Neural cell (in vitro differentiated cells): ENCODE measurements at regions not wholly inside any gene's neighbourhood (a gene's known extent, or its start where the extent isn't known, plus 50 kb on each side); places are given as distances from the start of the nearest gene placed in this dataset.

Experiments used
- H2AFZ ChIP-seq: fragments of 200-600, 300-800 bp; sonication (generic), shearing (Covaris generic); 2 replicates; pipeline ENCODE4 v1.6.0; 2014; ENCODE audit warnings: low read depth, mild to moderate bottlenecking, antibody characterized with exemption, low read length, moderate library complexity
- H3F3A ChIP-seq: fragments of 200-600 bp; shearing (Covaris generic); 2 replicates; pipeline ENCODE4 v1.6.1; 2016; ENCODE audit warnings: mild to moderate bottlenecking, moderate library complexity, mixed read lengths, antibody characterized with exemption, low read length; ENCODE audit not compliant: insufficient read depth, poor library complexity, severe bottlenecking
- H3K27ac ChIP-seq: fragments of 200-600, 300-800 bp; sonication (generic), shearing (Covaris generic); 2 replicates; pipeline ENCODE4 v1.5.1; 2014; ENCODE audit warnings: mild to moderate bottlenecking, low read length, moderate library complexity
- H3K27me3 ChIP-seq: fragments of 300-800, 200-600 bp; sonication (generic), shearing (Covaris generic); 2 replicates; pipeline ENCODE4 v1.6.0; 2014; ENCODE audit warnings: mild to moderate bottlenecking, low read depth, low read length, moderate library complexity; ENCODE audit not compliant: insufficient read depth
- H3K36me3 ChIP-seq: fragments of 300-800, 200-600 bp; sonication (generic), shearing (Covaris generic); 2 replicates; pipeline ENCODE4 v1.5.1; 2014; ENCODE audit warnings: mild to moderate bottlenecking, antibody characterized with exemption, low read length, moderate library complexity; ENCODE audit not compliant: insufficient read depth
- H3K4me2 ChIP-seq: fragments of 300-800, 200-600 bp; sonication (generic), shearing (Covaris generic); 2 replicates; pipeline ENCODE4 v1.6.0; 2014; ENCODE audit warnings: mild to moderate bottlenecking, low read length
- H3K4me3 ChIP-seq: fragments of 300-800, 200-600 bp; sonication (generic), shearing (Covaris generic); 2 replicates; pipeline ENCODE4 v1.5.1; 2014; ENCODE audit warnings: mild to moderate bottlenecking, low read length, moderate library complexity
- H3K79me2 ChIP-seq: fragments of 200-600 bp; shearing (Covaris generic); replicated peaks from 2 replicates; pipeline ENCODE4 v1.6.0; 2014; ENCODE audit warnings: mild to moderate bottlenecking, low read length, moderate library complexity; ENCODE audit not compliant: insufficient read depth
- H3K9ac ChIP-seq: fragments of 300-800, 200-600 bp; sonication (generic), shearing (Covaris generic); 2 replicates; pipeline ENCODE4 v1.6.1; 2016; ENCODE audit warnings: mild to moderate bottlenecking, low read length, mixed read lengths
- H3K9me2 ChIP-seq: fragments of 200-600 bp; shearing (Covaris generic); 2 replicates; pipeline ENCODE4 v1.6.1; 2016; ENCODE audit warnings: mild to moderate bottlenecking, low read length, mixed read lengths; ENCODE audit not compliant: insufficient read depth
- H3K9me3 ChIP-seq: fragments of 200-600, 300-800 bp; sonication (generic), shearing (Covaris generic); 2 replicates; pipeline ENCODE4 v1.6.1; 2016; ENCODE audit warnings: mild to moderate bottlenecking, mixed run types, low read length, moderate library complexity, mixed read lengths
- H4K20me1 ChIP-seq: fragments of 200-600 bp; shearing (Covaris generic); 2 replicates; pipeline ENCODE4 v1.6.1; 2016; ENCODE audit warnings: mild to moderate bottlenecking, mixed run types; ENCODE audit not compliant: insufficient read depth
- EP300 ChIP-seq: fragments of 450-650 bp; conservative IDR thresholded peaks from 2 replicates; pipeline ENCODE4 v1.6.1; 2014; ENCODE audit warnings: antibody characterized with exemption, mild to moderate bottlenecking, moderate library complexity; ENCODE audit not compliant: poor library complexity, severe bottlenecking
- EZH2 ChIP-seq: fragments of 200-600, 300-800 bp; shearing (Covaris generic), sonication (generic); IDR thresholded peaks from 2 replicates; pipeline ENCODE4 v1.6.1; 2014; ENCODE audit warnings: antibody characterized with exemption, low read length, borderline replicate concordance, mild to moderate bottlenecking; ENCODE audit not compliant: insufficient read depth, poor library complexity, severe bottlenecking
- MXI1 ChIP-seq: fragments of 450-650 bp; conservative IDR thresholded peaks from 2 replicates; pipeline ENCODE4 v1.6.1; 2014; ENCODE audit warnings: antibody characterized with exemption, mild to moderate bottlenecking; ENCODE audit not compliant: poor library complexity, severe bottlenecking
- POLR2AphosphoS5 ChIP-seq: IDR thresholded peaks from 2 replicates; pipeline ENCODE4 v1.6.1; 2012
- RAD21 ChIP-seq: fragments of 450-650 bp; conservative IDR thresholded peaks from 2 replicates; pipeline ENCODE4 v1.6.1; 2014; ENCODE audit warnings: antibody characterized with exemption, mild to moderate bottlenecking, moderate library complexity
- SMC3 ChIP-seq: fragments of 450-650 bp; conservative IDR thresholded peaks from 2 replicates; pipeline ENCODE4 v1.6.1; 2014; ENCODE audit warnings: antibody characterized with exemption, mild to moderate bottlenecking, moderate library complexity; ENCODE audit not compliant: poor library complexity
- TAF1 ChIP-seq: IDR thresholded peaks from 2 replicates; pipeline ENCODE4 v1.6.1; 2012; ENCODE audit warnings: low read depth
- TF ChIP-seq, protein P1 (sequence below): fragments of 450-650 bp; IDR thresholded peaks from 2 replicates; pipeline ENCODE4 v1.5.1; 2014; ENCODE audit warnings: antibody characterized with exemption, mild to moderate bottlenecking, moderate library complexity; ENCODE audit not compliant: poor library complexity, severe bottlenecking
- TF ChIP-seq, protein P2 (sequence below): IDR thresholded peaks from 2 replicates; pipeline ENCODE4 v1.6.1; 2012; ENCODE audit warnings: borderline replicate concordance

- no peaks in the 10 kb centered on the region for H3F3A ChIP-seq
- H3K79me2 ChIP-seq = no peaks in the 10 kb centered on the region
- H4K20me1 ChIP-seq = no peaks in the 10 kb centered on the region
- no peak overlapping the region for H2AFZ ChIP-seq
- H3K9me2 ChIP-seq = no peaks in the 10 kb centered on the region
- H3K4me3 ChIP-seq = no peak overlapping the region
- TF ChIP-seq EP300 = no peak
- TF ChIP-seq SMC3 = no peak
- TF ChIP-seq TAF1 = no peak
- TF ChIP-seq POLR2AphosphoS5 = no peak
- TF ChIP-seq MXI1 = no peak
- TF ChIP-seq EZH2 = no peak
- no peak for TF ChIP-seq RAD21
- TF ChIP-seq, protein P1, sequence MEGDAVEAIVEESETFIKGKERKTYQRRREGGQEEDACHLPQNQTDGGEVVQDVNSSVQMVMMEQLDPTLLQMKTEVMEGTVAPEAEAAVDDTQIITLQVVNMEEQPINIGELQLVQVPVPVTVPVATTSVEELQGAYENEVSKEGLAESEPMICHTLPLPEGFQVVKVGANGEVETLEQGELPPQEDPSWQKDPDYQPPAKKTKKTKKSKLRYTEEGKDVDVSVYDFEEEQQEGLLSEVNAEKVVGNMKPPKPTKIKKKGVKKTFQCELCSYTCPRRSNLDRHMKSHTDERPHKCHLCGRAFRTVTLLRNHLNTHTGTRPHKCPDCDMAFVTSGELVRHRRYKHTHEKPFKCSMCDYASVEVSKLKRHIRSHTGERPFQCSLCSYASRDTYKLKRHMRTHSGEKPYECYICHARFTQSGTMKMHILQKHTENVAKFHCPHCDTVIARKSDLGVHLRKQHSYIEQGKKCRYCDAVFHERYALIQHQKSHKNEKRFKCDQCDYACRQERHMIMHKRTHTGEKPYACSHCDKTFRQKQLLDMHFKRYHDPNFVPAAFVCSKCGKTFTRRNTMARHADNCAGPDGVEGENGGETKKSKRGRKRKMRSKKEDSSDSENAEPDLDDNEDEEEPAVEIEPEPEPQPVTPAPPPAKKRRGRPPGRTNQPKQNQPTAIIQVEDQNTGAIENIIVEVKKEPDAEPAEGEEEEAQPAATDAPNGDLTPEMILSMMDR = no peak
- TF ChIP-seq, protein P2, sequence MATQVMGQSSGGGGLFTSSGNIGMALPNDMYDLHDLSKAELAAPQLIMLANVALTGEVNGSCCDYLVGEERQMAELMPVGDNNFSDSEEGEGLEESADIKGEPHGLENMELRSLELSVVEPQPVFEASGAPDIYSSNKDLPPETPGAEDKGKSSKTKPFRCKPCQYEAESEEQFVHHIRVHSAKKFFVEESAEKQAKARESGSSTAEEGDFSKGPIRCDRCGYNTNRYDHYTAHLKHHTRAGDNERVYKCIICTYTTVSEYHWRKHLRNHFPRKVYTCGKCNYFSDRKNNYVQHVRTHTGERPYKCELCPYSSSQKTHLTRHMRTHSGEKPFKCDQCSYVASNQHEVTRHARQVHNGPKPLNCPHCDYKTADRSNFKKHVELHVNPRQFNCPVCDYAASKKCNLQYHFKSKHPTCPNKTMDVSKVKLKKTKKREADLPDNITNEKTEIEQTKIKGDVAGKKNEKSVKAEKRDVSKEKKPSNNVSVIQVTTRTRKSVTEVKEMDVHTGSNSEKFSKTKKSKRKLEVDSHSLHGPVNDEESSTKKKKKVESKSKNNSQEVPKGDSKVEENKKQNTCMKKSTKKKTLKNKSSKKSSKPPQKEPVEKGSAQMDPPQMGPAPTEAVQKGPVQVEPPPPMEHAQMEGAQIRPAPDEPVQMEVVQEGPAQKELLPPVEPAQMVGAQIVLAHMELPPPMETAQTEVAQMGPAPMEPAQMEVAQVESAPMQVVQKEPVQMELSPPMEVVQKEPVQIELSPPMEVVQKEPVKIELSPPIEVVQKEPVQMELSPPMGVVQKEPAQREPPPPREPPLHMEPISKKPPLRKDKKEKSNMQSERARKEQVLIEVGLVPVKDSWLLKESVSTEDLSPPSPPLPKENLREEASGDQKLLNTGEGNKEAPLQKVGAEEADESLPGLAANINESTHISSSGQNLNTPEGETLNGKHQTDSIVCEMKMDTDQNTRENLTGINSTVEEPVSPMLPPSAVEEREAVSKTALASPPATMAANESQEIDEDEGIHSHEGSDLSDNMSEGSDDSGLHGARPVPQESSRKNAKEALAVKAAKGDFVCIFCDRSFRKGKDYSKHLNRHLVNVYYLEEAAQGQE = no peak
- H3K9me3 ChIP-seq = no peaks in the 10 kb centered on the region
- no peaks in the 10 kb centered on the region for H3K27me3 ChIP-seq
- H3K4me2 ChIP-seq = no peak overlapping the region
- H3K27ac ChIP-seq = no peak overlapping the region
- no peaks in the 10 kb centered on the region for H3K36me3 ChIP-seq
- no peak overlapping the region for H3K9ac ChIP-seq
Measured at GRCh38 chr15:69629631-69630161, 177.1 kb downstream of the RPLP1 start.

GRCh38 chr15:69631005-69631404 is 178.4 kb downstream of the RPLP1 start:
- Histone ChIP-seq H2AFZ (no peak overlapping the region), H3K9me3 (no peaks in the 10 kb centered on the region), H3K27ac (no peak overlapping the region), H4K20me1 (no peaks in the 10 kb centered on the region), H3K4me2 (no peak overlapping the region), H3K9me2 (no peaks in the 10 kb centered on the region), H3K27me3 (no peaks in the 10 kb centered on the region), H3K36me3 (no peaks in the 10 kb centered on the region), H3F3A (no peaks in the 10 kb centered on the region), H3K9ac (no peak overlapping the region), H3K79me2 (no peaks in the 10 kb centered on the region), H3K4me3 (no peak overlapping the region)
- TF ChIP-seq RAD21 (no peak), TAF1 (no peak), SMC3 (no peak), POLR2AphosphoS5 (no peak), EZH2 (no peak), MXI1 (no peak), EP300 (no peak)
- TF ChIP-seq, protein P2 = no peak
- TF ChIP-seq, protein P1 = no peak
